ENCODE measurements at regions not wholly inside any gene's neighbourhood (a gene's known extent, or its start where the extent isn't known, plus 50 kb on each side); places are given as distances from the start of the nearest gene placed in this dataset.
A peak's percentile ranks its signal among the peaks of the same experiment; 100 is the strongest.
"Not testable (repeated sequence)": the region's sequence is repeated elsewhere in the genome, so short reads cannot be mapped to it uniquely, and the experiment has no call there.

- Histone ChIP-seq H3K36me3 (replicated peaks; ENCODE audit: low read depth, low read length) (no peaks in the 10 kb centered on the region), H3K4me2 (ENCODE audit: low read length) (no peak overlapping the region), H3K79me2 (ENCODE audit: low read length) (no peaks in the 10 kb centered on the region), H3K4me3 (ENCODE audit: low read length) (no peak overlapping the region), H3K9me3 (ENCODE audit: insufficient read depth, low read length) (no peaks in the 10 kb centered on the region), H3K27ac (ENCODE audit: low read length) (no peak overlapping the region), H4K20me1 (ENCODE audit: insufficient read depth, low read length) (no peaks in the 10 kb centered on the region), H2AFZ (ENCODE audit: low read depth, low read length) (no peak overlapping the region), H3K4me1 (ENCODE audit: low read length) (peaks cover 51% of the 10 kb centered on the region), H3K27me3 (ENCODE audit: low read depth, low read length) (no peaks in the 10 kb centered on the region), H3K9ac (ENCODE audit: low read length) (no peak overlapping the region)
- TF ChIP-seq EZH2phosphoT487 (IDR thresholded peaks at IDR 0.05; ENCODE audit: low read depth) (no peak), CTCF (IDR thresholded peaks at IDR 0.05; ENCODE audit: low read depth, low read length) (no peak)
Observed at GRCh38 chr7:101749891-101750290, 67.5 kb upstream of the CUX1 start.

GRCh38 chr7:101753316-101753715 lies 64.1 kb upstream of the CUX1 start:
- no peaks in the 10 kb centered on the region for H3K27me3 ChIP-seq (ENCODE audit: low read depth, low read length)
- H3K9ac ChIP-seq (ENCODE audit: low read length) = no peak overlapping the region
- no peaks in the 10 kb centered on the region for H4K20me1 ChIP-seq (ENCODE audit: insufficient read depth, low read length)
- H2AFZ ChIP-seq (ENCODE audit: low read depth, low read length) = no peak overlapping the region
- no peaks in the 10 kb centered on the region for H3K9me3 ChIP-seq (ENCODE audit: insufficient read depth, low read length)
- no peaks in the 10 kb centered on the region for H3K36me3 ChIP-seq (replicated peaks; ENCODE audit: low read depth, low read length)
- H3K4me3 ChIP-seq (ENCODE audit: low read length) = no peak overlapping the region
- TF ChIP-seq EZH2phosphoT487 (IDR thresholded peaks at IDR 0.05; ENCODE audit: low read depth) = no peak
- H3K4me1 ChIP-seq (ENCODE audit: low read length) = peaks cover 19% of the 10 kb centered on the region
- H3K79me2 ChIP-seq (ENCODE audit: low read length) = no peaks in the 10 kb centered on the region
- H3K27ac ChIP-seq (ENCODE audit: low read length) = no peak overlapping the region
- no peak overlapping the region for H3K4me2 ChIP-seq (ENCODE audit: low read length)

GRCh38 chr7:101754424-101755159 lies 62.8 kb upstream of the CUX1 start:
- Histone ChIP-seq H4K20me1 (ENCODE audit: insufficient read depth, low read length) (no peaks in the 10 kb centered on the region), H3K27me3 (ENCODE audit: low read depth, low read length) (no peaks in the 10 kb centered on the region), H2AFZ (ENCODE audit: low read depth, low read length) (peak overlapping the region; percentile 91), H3K4me2 (ENCODE audit: low read length) (peak overlapping the region; percentile 81), H3K9ac (ENCODE audit: low read length) (peak overlapping the region; percentile 57), H3K27ac (ENCODE audit: low read length) (no peak overlapping the region; the same call in 1 of the 2 replicates), H3K4me3 (ENCODE audit: low read length) (peak overlapping the region; percentile 85), H3K36me3 (replicated peaks; ENCODE audit: low read depth, low read length) (no peaks in the 10 kb centered on the region), H3K79me2 (ENCODE audit: low read length) (no peaks in the 10 kb centered on the region), H3K9me3 (ENCODE audit: insufficient read depth, low read length) (no peaks in the 10 kb centered on the region), H3K4me1 (ENCODE audit: low read length) (peaks cover 18% of the 10 kb centered on the region)
- no peak for TF ChIP-seq CTCF (IDR thresholded peaks at IDR 0.05; ENCODE audit: low read depth, low read length)
- TF ChIP-seq EZH2phosphoT487 (IDR thresholded peaks at IDR 0.05; ENCODE audit: low read depth) = no peak

DNA sequence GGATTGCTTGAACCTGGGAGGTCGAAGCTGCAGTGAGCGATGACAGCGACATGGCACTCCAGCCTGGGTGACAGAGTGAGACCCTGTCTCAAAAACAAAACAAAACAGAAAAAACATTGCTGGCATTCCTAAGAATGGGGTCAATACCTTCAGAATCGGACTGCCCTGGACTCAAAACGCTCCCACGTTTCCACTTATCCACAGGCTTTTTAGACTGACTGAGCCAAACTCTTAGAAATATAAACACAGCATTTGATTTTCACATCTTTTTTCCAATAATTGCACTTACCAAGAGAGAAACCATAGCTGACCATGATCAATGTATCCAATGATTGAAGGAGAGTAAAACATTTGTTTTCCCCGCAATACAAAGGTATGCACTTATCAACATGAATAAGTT lies 59.5 kb upstream of the CUX1 start:
- Histone ChIP-seq H2AFZ (ENCODE audit: low read depth, low read length) (no peak overlapping the region), H3K9ac (ENCODE audit: low read length) (no peak overlapping the region), H3K4me2 (ENCODE audit: low read length) (no peak overlapping the region), H3K79me2 (ENCODE audit: low read length) (no peaks in the 10 kb centered on the region), H3K27me3 (ENCODE audit: low read depth, low read length) (no peaks in the 10 kb centered on the region), H4K20me1 (ENCODE audit: insufficient read depth, low read length) (no peaks in the 10 kb centered on the region), H3K9me3 (ENCODE audit: insufficient read depth, low read length) (no peaks in the 10 kb centered on the region), H3K36me3 (replicated peaks; ENCODE audit: low read depth, low read length) (no peaks in the 10 kb centered on the region), H3K4me1 (ENCODE audit: low read length) (peaks cover 8% of the 10 kb centered on the region; the same call in 1 of the 2 replicates), H3K4me3 (ENCODE audit: low read length) (no peak overlapping the region), H3K27ac (ENCODE audit: low read length) (no peak overlapping the region)
- TF ChIP-seq EZH2phosphoT487 (IDR thresholded peaks at IDR 0.05; ENCODE audit: low read depth) = no peak
- TF ChIP-seq CTCF (IDR thresholded peaks at IDR 0.05; ENCODE audit: low read depth, low read length) = no peak

- H3K4me3 ChIP-seq (ENCODE audit: low read length); H3K9ac ChIP-seq (ENCODE audit: low read length); H3K4me2 ChIP-seq (ENCODE audit: low read length); H2AFZ ChIP-seq (ENCODE audit: low read depth, low read length); H3K27ac ChIP-seq (ENCODE audit: low read length); H4K20me1 ChIP-seq (ENCODE audit: insufficient read depth, low read length); H3K4me1 ChIP-seq (ENCODE audit: low read length); H3K36me3 ChIP-seq (replicated peaks; ENCODE audit: low read depth, low read length); H3K79me2 ChIP-seq (ENCODE audit: low read length); H3K27me3 ChIP-seq (ENCODE audit: low read depth, low read length); H3K9me3 ChIP-seq (ENCODE audit: insufficient read depth, low read length): not testable (repeated sequence)
Observed at GRCh38 chr7:101758519-101758918, 58.9 kb upstream of the CUX1 start.

All from OCI-LY3 (cell line).